IMR-90 (cell line): ENCODE measurements at regions not wholly inside any gene's neighbourhood (a gene's known extent, or its start where the extent isn't known, plus 50 kb on each side); places are given as distances from the start of the nearest gene placed in this dataset.

Experiments
- ATAC-seq: fragments of 200-7000 bp; cut with Tn5 transposase; 2 replicates; pipeline ENCODE4 v1.9.1; 2020; ENCODE audit warnings: low read depth, mild to moderate bottlenecking, moderate library complexity
- BruUV-seq: library from RNA; stranded (reverse); fragments of 400-500 nt; replicated peaks from 2 replicates; lab custom pipeline; 2021; lab: Mats Ljungman, UMichigan
- CTCF ChIA-PET: fragments of 300-600 bp; formaldehyde crosslinking; extraction: SDS; loops from one replicate; lab custom pipeline; 2021; ENCODE audit warnings: antibody characterized with exemption; lab: Yijun Ruan, JAX
- POLR2A ChIA-PET: fragments of 300-600 bp; sonication (Branson Sonifier 250); formaldehyde crosslinking; loops from one replicate; lab custom pipeline; 2022; ENCODE audit warnings: antibody characterized with exemption; ENCODE audit not compliant: unreplicated experiment; lab: Charles Lee
- DNase-seq: peaks from one replicate; pipeline ENCODE4 v3.0.0; 2013
- H2AFZ ChIP-seq: replicated peaks from 2 replicates; pipeline ENCODE3; 2013; ENCODE audit warnings: low read length, mild to moderate bottlenecking; ENCODE audit not compliant: poor library complexity
- H2AK5ac ChIP-seq: 2 replicates; pipeline ENCODE4 v1.6.1; 2013; ENCODE audit warnings: low read depth, low read length, inconsistent platforms
- H2AK9ac ChIP-seq: replicated peaks from 2 replicates; pipeline ENCODE3; 2013; ENCODE audit warnings: mild to moderate bottlenecking, low read depth, low read length, moderate library complexity; ENCODE audit not compliant: poor library complexity
- H2BK120ac ChIP-seq: 2 replicates; pipeline ENCODE4 v1.6.1; 2013; ENCODE audit warnings: low read depth, low read length, inconsistent platforms
- H2BK15ac ChIP-seq: 3 replicates; pipeline ENCODE4 v1.6.1; 2013; ENCODE audit warnings: low read depth, low read length, inconsistent platforms
- H2BK20ac ChIP-seq: 2 replicates; pipeline ENCODE4 v1.6.1; 2013; ENCODE audit warnings: low read depth, mild to moderate bottlenecking, inconsistent platforms, low read length, moderate library complexity
- H2BK5ac ChIP-seq: 2 replicates; pipeline ENCODE4 v1.6.1; 2013; ENCODE audit warnings: mild to moderate bottlenecking, low read depth, low read length, inconsistent platforms; ENCODE audit not compliant: poor library complexity, severe bottlenecking
- H3K14ac ChIP-seq: replicated peaks from 2 replicates; pipeline ENCODE4 v1.6.1; 2013; ENCODE audit warnings: low read depth, low read length, inconsistent platforms
- H3K18ac ChIP-seq: 2 replicates; pipeline ENCODE4 v1.6.1; 2013; ENCODE audit warnings: low read depth, low read length, control low read depth
- H3K23ac ChIP-seq: 2 replicates; pipeline ENCODE4 v1.6.1; 2013; ENCODE audit warnings: low read depth, low read length, inconsistent platforms
- H3K27ac ChIP-seq: 2 replicates; pipeline ENCODE4 v1.5.1; 2013; ENCODE audit warnings: mild to moderate bottlenecking, control low read depth, low read length; ENCODE audit not compliant: insufficient read depth
- H3K27me3 ChIP-seq: 2 replicates; pipeline ENCODE4 v1.6.1; 2013; ENCODE audit warnings: low read length; ENCODE audit not compliant: control insufficient read depth, insufficient read depth
- H3K36me3 ChIP-seq: 2 replicates; pipeline ENCODE4 v1.6.1; 2013; ENCODE audit warnings: low read length, mixed read lengths; ENCODE audit not compliant: control insufficient read depth, insufficient read depth
- H3K4ac ChIP-seq: 2 replicates; pipeline ENCODE4 v1.6.1; 2013; ENCODE audit warnings: low read depth, low read length, inconsistent platforms
- H3K4me1 ChIP-seq: 2 replicates; pipeline ENCODE4 v1.6.1; 2013; ENCODE audit warnings: low read length, mixed read lengths; ENCODE audit not compliant: control insufficient read depth, insufficient read depth
- H3K4me2 ChIP-seq: 2 replicates; pipeline ENCODE4 v1.6.1; 2013; ENCODE audit warnings: low read depth, mild to moderate bottlenecking, control low read depth, low read length, moderate library complexity
- H3K4me3 ChIP-seq: 2 replicates; pipeline ENCODE4 v1.5.1; 2013; ENCODE audit warnings: low read depth, mild to moderate bottlenecking, control low read depth, low read length, moderate library complexity; ENCODE audit not compliant: insufficient read depth
- H3K56ac ChIP-seq: 2 replicates; pipeline ENCODE4 v1.6.1; 2013; ENCODE audit warnings: low read length, inconsistent platforms; ENCODE audit not compliant: insufficient read depth; ENCODE audit errors: extremely low read depth
- H3K79me1 ChIP-seq, 2 experiments: 2 replicates each; pipeline ENCODE4 v1.6.1; 2013; ENCODE audit warnings: low read length in 2 of 2, inconsistent platforms in 1 of 2, low read depth in 1 of 2
- H3K9ac ChIP-seq: 2 replicates; pipeline ENCODE4 v1.6.1; 2013; ENCODE audit warnings: low read depth, low read length, control low read depth
- H3K9me1 ChIP-seq: 2 replicates; pipeline ENCODE4 v1.6.1; 2013; ENCODE audit warnings: low read length, inconsistent platforms; ENCODE audit not compliant: insufficient read depth
- H3K9me3 ChIP-seq: 2 replicates; pipeline ENCODE4 v1.6.1; 2013; ENCODE audit warnings: low read length; ENCODE audit not compliant: control insufficient read depth, insufficient read depth
- H4K20me1 ChIP-seq: 2 replicates; pipeline ENCODE4 v1.6.1; 2013; ENCODE audit warnings: low read length, inconsistent platforms; ENCODE audit not compliant: insufficient read depth
- H4K5ac ChIP-seq: 2 replicates; pipeline ENCODE4 v1.6.1; 2013; ENCODE audit warnings: mild to moderate bottlenecking, low read depth, low read length, control low read depth
- H4K8ac ChIP-seq, 2 experiments: 2 replicates each; pipeline ENCODE4 v1.6.1; 2013; ENCODE audit warnings: low read depth in 2 of 2, low read length in 2 of 2, control low read depth in 1 of 2, inconsistent platforms in 1 of 2
- H4K91ac ChIP-seq: 2 replicates; pipeline ENCODE4 v1.6.1; 2013; ENCODE audit warnings: low read depth, low read length, inconsistent platforms; ENCODE audit not compliant: insufficient read depth
- MAFK ChIP-seq: IDR thresholded peaks from 2 replicates; pipeline ENCODE4 v1.6.1; 2012; ENCODE audit warnings: low read depth, low read length, improper control_type of control experiment
- WGBS, 2 experiments: methylation state at CpG; one replicate each; pipeline versions ENCODE4 v1.1.5 to v1.1.7; 2013; ENCODE audit warnings: missing lambda C conversion rate in 2 of 2; ENCODE audit not compliant: insufficient read length in 1 of 2; ENCODE audit errors: extremely low coverage in 2 of 2; 5-methylcytosine and 5-hydroxymethylcytosine counted together
- dilution Hi-C: fragments of 300-500 bp; cut with HindIII; formaldehyde crosslinking; loops from one replicate; pipeline ENCODE4 v1.14.3; 2018; ENCODE audit warnings: low sequenced_read_pairs; ENCODE audit not compliant: unreplicated experiment
- in situ Hi-C: fragments of 300-500 bp; cut with MboI; formaldehyde crosslinking; loops from 3 replicates; pipeline ENCODE4 v1.14.3; 2019; ENCODE audit warnings: low sequenced_read_pairs, inconsistent platforms, mixed read lengths
- intact Hi-C: fragments of 100-400 bp; cut with micrococcal nuclease; formaldehyde crosslinking; loops from 2 replicates; pipeline ENCODE4 v1.10.0; 2022
- TF ChIP-seq, protein P1 (sequence below): fragments of 150-350 bp; IDR thresholded peaks from 2 replicates; pipeline ENCODE4 v1.6.1; 2016; ENCODE audit warnings: low read depth, mild to moderate bottlenecking, low read length, moderate library complexity, borderline replicate concordance

DNA sequence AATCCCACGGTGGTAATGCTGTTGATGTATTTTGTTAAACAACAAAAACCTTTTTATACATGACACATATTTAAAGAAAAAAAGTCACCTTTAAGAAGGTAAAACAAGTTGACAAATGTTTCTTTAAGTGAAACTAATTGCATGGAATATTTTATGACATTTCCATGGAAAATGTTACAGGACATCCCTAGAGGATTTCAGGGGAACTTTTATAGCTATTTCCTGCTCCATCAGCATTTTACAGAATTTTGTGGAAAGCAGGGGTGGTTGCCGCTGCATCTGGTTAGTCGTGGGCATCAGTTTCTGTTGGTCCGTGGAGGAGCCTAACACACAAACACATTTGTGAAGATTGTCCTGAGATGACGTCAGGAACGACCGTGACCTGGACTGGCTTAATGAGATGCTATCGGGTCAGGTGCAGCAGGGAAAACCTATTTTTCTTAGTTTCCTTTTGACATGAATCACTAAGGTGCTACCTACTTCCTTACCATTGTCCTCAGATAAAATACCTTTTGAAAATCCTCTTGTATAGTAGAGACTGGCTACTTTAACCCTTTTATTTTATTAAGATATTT is 305.1 kb downstream of the MAP2K6 start:
- peaks cover 8% of the 10 kb centered on the region for H3K4me1 ChIP-seq
- in situ Hi-C loops (no loop called here), intact Hi-C loops (no loop called here), dilution Hi-C loops (no loop called here)
- ChIA-PET CTCF (no interaction called here), POLR2A (no interaction called here)
- H3K79me1 ChIP-seq, result no peaks in the 10 kb centered on the region
- H2AFZ ChIP-seq, result no peak overlapping the region
- no peak overlapping the region for H2AK9ac ChIP-seq
- no peak overlapping the region for H3K27ac ChIP-seq
- H2BK5ac ChIP-seq, result no peak overlapping the region
- H2BK15ac ChIP-seq, result no peak overlapping the region
- H4K8ac ChIP-seq, result no peak overlapping the region
- TF ChIP-seq, protein P1, sequence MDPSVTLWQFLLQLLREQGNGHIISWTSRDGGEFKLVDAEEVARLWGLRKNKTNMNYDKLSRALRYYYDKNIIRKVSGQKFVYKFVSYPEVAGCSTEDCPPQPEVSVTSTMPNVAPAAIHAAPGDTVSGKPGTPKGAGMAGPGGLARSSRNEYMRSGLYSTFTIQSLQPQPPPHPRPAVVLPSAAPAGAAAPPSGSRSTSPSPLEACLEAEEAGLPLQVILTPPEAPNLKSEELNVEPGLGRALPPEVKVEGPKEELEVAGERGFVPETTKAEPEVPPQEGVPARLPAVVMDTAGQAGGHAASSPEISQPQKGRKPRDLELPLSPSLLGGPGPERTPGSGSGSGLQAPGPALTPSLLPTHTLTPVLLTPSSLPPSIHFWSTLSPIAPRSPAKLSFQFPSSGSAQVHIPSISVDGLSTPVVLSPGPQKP, result no peak
- 0 out of 2 replicates have a peak, but pooled peaks have one; percentile 40 for TF ChIP-seq MAFK
- ATAC-seq (no peak), DNase-seq (no peak)
- H3K27me3 ChIP-seq, result no peaks in the 10 kb centered on the region
- H3K23ac ChIP-seq, result no peak overlapping the region
- no peak overlapping the region for H3K4me2 ChIP-seq
- no peaks in the 10 kb centered on the region for H3K9me3 ChIP-seq
- H3K9ac ChIP-seq, result no peak overlapping the region
- 100% methylated on average over 3 of the region's 8 CpGs; no CpG with 5 or more reads in 1 of the 2 experiments for WGBS, 2 experiments
- H2BK20ac ChIP-seq, result no peak overlapping the region
- no peak overlapping the region for H3K4ac ChIP-seq
- no peaks in the 10 kb centered on the region for H3K9me1 ChIP-seq
- H3K36me3 ChIP-seq, result no peaks in the 10 kb centered on the region
- H3K18ac ChIP-seq, result no peak overlapping the region
- H2AK5ac ChIP-seq, result peak overlapping the region; percentile 52; the same call in 1 of the 2 replicates
- H4K91ac ChIP-seq, result no peak overlapping the region
- BruUV-seq, result no TSS peak
- no peak overlapping the region for H3K4me3 ChIP-seq
- H3K56ac ChIP-seq, result no peak overlapping the region
- H4K5ac ChIP-seq, result no peak overlapping the region
- no peaks in the 10 kb centered on the region for H4K20me1 ChIP-seq
- H3K14ac ChIP-seq, result no peak overlapping the region
- no peak overlapping the region for H2BK120ac ChIP-seq
